Fibroblast of lung (primary cell): ENCODE measurements at regions not wholly inside any gene's neighbourhood (a gene's known extent, or its start where the extent isn't known, plus 50 kb on each side); places are given as distances from the start of the nearest gene placed in this dataset.

Source experiments
- CTCF ChIP-seq, 2 donors: IDR thresholded peaks in 1 of 2; conservative IDR thresholded peaks in 1 of 2; 1 replicate in 1 of 2; 2 replicates in 1 of 2; pipeline ENCODE4 v1.5.1; 2011 to 2012; ENCODE audit warnings: low read length in 2 of 2, control low read depth in 1 of 2, inconsistent platforms in 1 of 2, low read depth in 1 of 2, mild to moderate bottlenecking in 1 of 2
- EZH2 ChIP-seq: IDR thresholded peaks from 2 replicates; pipeline ENCODE4 v1.5.1; 2012; ENCODE audit warnings: low read length, control low read depth, mild to moderate bottlenecking; ENCODE audit errors: missing control alignments

- no peak for TF ChIP-seq CTCF (conservative IDR thresholded peaks at IDR 0.05 in 1 of 2, IDR thresholded peaks at IDR 0.05 in 1 of 2; ENCODE audit: low read depth in 1 of 2, low read length in 2 of 2)
- TF ChIP-seq EZH2: no peak
Measured at GRCh38 chr2:60104514-60105505, 448.6 kb downstream of the BCL11A start.
